Astrocyte (in vitro differentiated cells and primary cell): ENCODE measurements at regions not wholly inside any gene's neighbourhood (a gene's known extent, or its start where the extent isn't known, plus 50 kb on each side); places are given as distances from the start of the nearest gene placed in this dataset.
"Not testable (repeated sequence)": the region's sequence is repeated elsewhere in the genome, so short reads cannot be mapped to it uniquely, and the experiment has no call there.

Experiments used
- DNase-seq: peaks from one replicate; pipeline ENCODE4 v3.0.0-alpha.2; 2010; ENCODE audit warnings: low read depth
- FAIRE-seq: peaks from 2 replicates; lab custom pipeline; 2011; peaks lifted over from hg19 to GRCh38; lab: Jason Lieb, UNC
- H2AFZ ChIP-seq: 2 replicates; pipeline ENCODE4 v1.6.0; 2012; ENCODE audit warnings: low read depth, low read length, inconsistent platforms
- H3K27ac ChIP-seq: 2 replicates; pipeline ENCODE4 v1.5.1; 2011; ENCODE audit warnings: low read depth, low read length, inconsistent platforms
- H3K27me3 ChIP-seq: 2 replicates; pipeline ENCODE4 v1.6.0; 2011; ENCODE audit warnings: low read length, inconsistent platforms; ENCODE audit not compliant: insufficient read depth
- H3K36me3 ChIP-seq: 2 replicates; pipeline ENCODE4 v1.5.1; 2011; ENCODE audit warnings: low read length, inconsistent platforms; ENCODE audit not compliant: insufficient read depth
- H3K4me1 ChIP-seq: 2 replicates; pipeline ENCODE4 v1.5.1; 2011; ENCODE audit warnings: low read length, inconsistent platforms; ENCODE audit not compliant: insufficient read depth
- H3K4me2 ChIP-seq: 2 replicates; pipeline ENCODE4 v1.6.0; 2012; ENCODE audit warnings: low read length, inconsistent platforms
- H3K4me3 ChIP-seq: 2 replicates; pipeline ENCODE4 v1.5.1; 2011; ENCODE audit warnings: low read depth, mild to moderate bottlenecking, low read length, inconsistent platforms; ENCODE audit not compliant: insufficient read depth
- H3K79me2 ChIP-seq: 2 replicates; pipeline ENCODE4 v1.6.0; 2012; ENCODE audit warnings: mild to moderate bottlenecking, low read length, inconsistent platforms; ENCODE audit not compliant: insufficient read depth
- H3K9ac ChIP-seq: 2 replicates; pipeline ENCODE4 v1.6.0; 2012; ENCODE audit warnings: mild to moderate bottlenecking, low read length, inconsistent platforms
- H3K9me3 ChIP-seq: 2 replicates; pipeline ENCODE4 v1.5.1; 2012; ENCODE audit warnings: low read depth, mild to moderate bottlenecking, low read length, inconsistent platforms; ENCODE audit not compliant: insufficient read depth
- H4K20me1 ChIP-seq: 2 replicates; pipeline ENCODE4 v1.6.0; 2012; ENCODE audit warnings: low read length, inconsistent platforms; ENCODE audit not compliant: insufficient read depth
- H3K27ac Mint-ChIP-seq: one replicate; pipeline ENCODE4 v1.8.0; 2021; ENCODE audit warnings: mild to moderate bottlenecking, mixed read lengths; ENCODE audit not compliant: unreplicated experiment
- H3K27me3 Mint-ChIP-seq: one replicate; pipeline ENCODE4 v1.8.0; 2021; ENCODE audit warnings: low read depth, mixed read lengths; ENCODE audit not compliant: unreplicated experiment
- H3K36me3 Mint-ChIP-seq: one replicate; pipeline ENCODE4 v1.8.0; 2021; ENCODE audit warnings: low read depth, mixed read lengths; ENCODE audit not compliant: unreplicated experiment
- H3K4me1 Mint-ChIP-seq: one replicate; pipeline ENCODE4 v1.8.0; 2021; ENCODE audit warnings: low read depth, mixed read lengths; ENCODE audit not compliant: unreplicated experiment
- H3K4me3 Mint-ChIP-seq: one replicate; pipeline ENCODE4 v1.8.0; 2021; ENCODE audit warnings: mild to moderate bottlenecking, moderate library complexity, mixed read lengths; ENCODE audit not compliant: unreplicated experiment
- H3K9me3 Mint-ChIP-seq: one replicate; pipeline ENCODE4 v1.8.0; 2021; ENCODE audit warnings: mild to moderate bottlenecking, mixed read lengths; ENCODE audit not compliant: unreplicated experiment
- EZH2 ChIP-seq: IDR thresholded peaks from 2 replicates; pipeline ENCODE4 v1.6.1; 2012; ENCODE audit warnings: mild to moderate bottlenecking, low read length, inconsistent platforms; ENCODE audit not compliant: insufficient read depth
- TF ChIP-seq, protein P1 (sequence below): IDR thresholded peaks from 2 replicates; pipeline ENCODE4 v1.5.1; 2011; ENCODE audit warnings: low read depth, mild to moderate bottlenecking, inconsistent platforms, low read length, moderate library complexity; ENCODE audit not compliant: insufficient read depth

DNA sequence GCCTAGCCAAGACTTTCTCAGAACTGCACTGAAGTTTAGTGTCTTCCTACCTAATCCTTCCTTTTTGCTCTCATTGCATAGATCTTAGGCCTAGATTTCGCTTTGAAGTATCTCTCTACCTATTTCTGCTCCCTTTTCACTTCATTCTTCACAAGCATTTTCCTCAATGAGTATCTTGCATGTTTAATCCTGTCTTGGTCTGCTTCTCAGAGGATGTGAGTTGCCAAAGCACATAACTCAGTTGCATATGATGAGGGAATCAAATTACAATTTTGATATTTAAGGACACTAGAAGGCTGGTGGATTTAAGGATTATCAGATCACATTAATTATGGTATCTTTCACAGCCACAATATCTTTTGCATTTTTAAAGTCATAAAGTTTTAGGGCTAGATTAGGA is 195.5 kb upstream of the DAAM1 start:
- no peaks in the 10 kb centered on the region for H3K4me1 ChIP-seq
- H3K27me3 ChIP-seq: no peaks in the 10 kb centered on the region
- H3K27ac ChIP-seq: no peak overlapping the region
- H3K9me3 ChIP-seq: no peaks in the 10 kb centered on the region
- no peak for FAIRE-seq
- H3K4me3 ChIP-seq: no peak overlapping the region
- no peak overlapping the region for H3K9ac ChIP-seq
- H3K4me1 Mint-ChIP-seq: no peaks in the 10 kb centered on the region
- H3K4me3 Mint-ChIP-seq: no peak overlapping the region
- H3K9me3 Mint-ChIP-seq: peaks cover 6% of the 10 kb centered on the region
- no peak overlapping the region for H3K4me2 ChIP-seq
- H3K36me3 Mint-ChIP-seq: no peaks in the 10 kb centered on the region
- no peak for DNase-seq
- no peak for TF ChIP-seq EZH2
- TF ChIP-seq, protein P1, sequence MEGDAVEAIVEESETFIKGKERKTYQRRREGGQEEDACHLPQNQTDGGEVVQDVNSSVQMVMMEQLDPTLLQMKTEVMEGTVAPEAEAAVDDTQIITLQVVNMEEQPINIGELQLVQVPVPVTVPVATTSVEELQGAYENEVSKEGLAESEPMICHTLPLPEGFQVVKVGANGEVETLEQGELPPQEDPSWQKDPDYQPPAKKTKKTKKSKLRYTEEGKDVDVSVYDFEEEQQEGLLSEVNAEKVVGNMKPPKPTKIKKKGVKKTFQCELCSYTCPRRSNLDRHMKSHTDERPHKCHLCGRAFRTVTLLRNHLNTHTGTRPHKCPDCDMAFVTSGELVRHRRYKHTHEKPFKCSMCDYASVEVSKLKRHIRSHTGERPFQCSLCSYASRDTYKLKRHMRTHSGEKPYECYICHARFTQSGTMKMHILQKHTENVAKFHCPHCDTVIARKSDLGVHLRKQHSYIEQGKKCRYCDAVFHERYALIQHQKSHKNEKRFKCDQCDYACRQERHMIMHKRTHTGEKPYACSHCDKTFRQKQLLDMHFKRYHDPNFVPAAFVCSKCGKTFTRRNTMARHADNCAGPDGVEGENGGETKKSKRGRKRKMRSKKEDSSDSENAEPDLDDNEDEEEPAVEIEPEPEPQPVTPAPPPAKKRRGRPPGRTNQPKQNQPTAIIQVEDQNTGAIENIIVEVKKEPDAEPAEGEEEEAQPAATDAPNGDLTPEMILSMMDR: no peak
- no peak overlapping the region for H3K27ac Mint-ChIP-seq
- H3K79me2 ChIP-seq: no peaks in the 10 kb centered on the region
- no peaks in the 10 kb centered on the region for H4K20me1 ChIP-seq
- peaks cover 2% of the 10 kb centered on the region for H3K27me3 Mint-ChIP-seq
- H3K36me3 ChIP-seq: no peaks in the 10 kb centered on the region
- no peak overlapping the region for H2AFZ ChIP-seq

GRCh38 chr14:58994130-58994529 is 194.3 kb upstream of the DAAM1 start:
- peaks cover 2% of the 10 kb centered on the region for H3K27me3 Mint-ChIP-seq
- Histone ChIP-seq H3K27ac (no peak overlapping the region), H3K4me3 (no peak overlapping the region), H3K36me3 (no peaks in the 10 kb centered on the region), H3K79me2 (no peaks in the 10 kb centered on the region), H3K4me2 (no peak overlapping the region), H3K27me3 (no peaks in the 10 kb centered on the region), H3K4me1 (no peaks in the 10 kb centered on the region), H4K20me1 (no peaks in the 10 kb centered on the region), H2AFZ (no peak overlapping the region), H3K9ac (no peak overlapping the region), H3K9me3 (no peaks in the 10 kb centered on the region)
- DNase-seq: no peak
- no peak overlapping the region for H3K4me3 Mint-ChIP-seq
- TF ChIP-seq EZH2: no peak
- TF ChIP-seq, protein P1: no peak
- FAIRE-seq: no peak
- H3K36me3 Mint-ChIP-seq: no peaks in the 10 kb centered on the region
- no peaks in the 10 kb centered on the region for H3K4me1 Mint-ChIP-seq
- peaks cover 9% of the 10 kb centered on the region for H3K9me3 Mint-ChIP-seq
- no peak overlapping the region for H3K27ac Mint-ChIP-seq

GRCh38 chr14:59004012-59004411 is 184.5 kb upstream of the DAAM1 start:
- H3K79me2 ChIP-seq: no peaks in the 10 kb centered on the region
- H3K9ac ChIP-seq: no peak overlapping the region
- H3K27me3 Mint-ChIP-seq: no peaks in the 10 kb centered on the region
- no peak overlapping the region for H2AFZ ChIP-seq
- H3K36me3 Mint-ChIP-seq: no peaks in the 10 kb centered on the region
- H3K9me3 Mint-ChIP-seq: peaks cover 4% of the 10 kb centered on the region
- H3K4me1 Mint-ChIP-seq: no peaks in the 10 kb centered on the region
- H3K36me3 ChIP-seq: no peaks in the 10 kb centered on the region
- TF ChIP-seq, protein P1: no peak
- TF ChIP-seq EZH2: no peak
- no peaks in the 10 kb centered on the region for H3K27me3 ChIP-seq
- H3K9me3 ChIP-seq: no peaks in the 10 kb centered on the region
- no peak overlapping the region for H3K4me3 ChIP-seq
- FAIRE-seq (no peak), DNase-seq (no peak)
- H4K20me1 ChIP-seq: no peaks in the 10 kb centered on the region
- no peak overlapping the region for H3K4me2 ChIP-seq
- H3K4me1 ChIP-seq: no peaks in the 10 kb centered on the region
- no peak overlapping the region for H3K27ac Mint-ChIP-seq
- H3K27ac ChIP-seq: no peak overlapping the region
- no peak overlapping the region for H3K4me3 Mint-ChIP-seq

DNA sequence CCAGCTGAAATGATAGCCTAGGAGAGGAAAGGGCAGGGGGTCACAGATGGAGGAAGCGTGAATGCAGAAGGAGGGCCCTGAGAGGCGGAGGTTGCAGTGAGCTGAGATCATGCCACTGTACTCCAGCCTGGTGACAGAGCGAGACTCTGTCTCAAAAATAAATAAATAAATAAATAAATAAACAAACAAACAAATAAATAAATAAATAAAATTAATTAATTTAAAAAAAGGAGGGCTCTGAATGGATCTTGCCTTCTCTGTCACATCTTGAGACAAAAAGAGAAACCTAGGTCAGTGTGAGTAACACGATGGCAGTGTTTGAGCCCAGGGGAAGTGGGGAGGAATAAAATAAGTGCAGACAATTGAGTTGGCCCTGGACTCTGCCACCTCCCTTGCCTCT is 182.3 kb upstream of the DAAM1 start:
- not testable (repeated sequence) for H3K36me3 ChIP-seq, H3K36me3 Mint-ChIP-seq, H3K4me3 ChIP-seq, H3K4me3 Mint-ChIP-seq, FAIRE-seq, H2AFZ ChIP-seq, H3K4me1 ChIP-seq, H3K27ac ChIP-seq, H3K27me3 ChIP-seq, H4K20me1 ChIP-seq, H3K27ac Mint-ChIP-seq, H3K9me3 Mint-ChIP-seq, H3K9ac ChIP-seq, DNase-seq, H3K9me3 ChIP-seq, H3K79me2 ChIP-seq, H3K27me3 Mint-ChIP-seq, H3K4me2 ChIP-seq
- H3K4me1 Mint-ChIP-seq: peaks cover 17% of the 10 kb centered on the region
